ENCODE measurements at regions not wholly inside any gene's neighbourhood (a gene's known extent, or its start where the extent isn't known, plus 50 kb on each side); places are given as distances from the start of the nearest gene placed in this dataset.

DNA sequence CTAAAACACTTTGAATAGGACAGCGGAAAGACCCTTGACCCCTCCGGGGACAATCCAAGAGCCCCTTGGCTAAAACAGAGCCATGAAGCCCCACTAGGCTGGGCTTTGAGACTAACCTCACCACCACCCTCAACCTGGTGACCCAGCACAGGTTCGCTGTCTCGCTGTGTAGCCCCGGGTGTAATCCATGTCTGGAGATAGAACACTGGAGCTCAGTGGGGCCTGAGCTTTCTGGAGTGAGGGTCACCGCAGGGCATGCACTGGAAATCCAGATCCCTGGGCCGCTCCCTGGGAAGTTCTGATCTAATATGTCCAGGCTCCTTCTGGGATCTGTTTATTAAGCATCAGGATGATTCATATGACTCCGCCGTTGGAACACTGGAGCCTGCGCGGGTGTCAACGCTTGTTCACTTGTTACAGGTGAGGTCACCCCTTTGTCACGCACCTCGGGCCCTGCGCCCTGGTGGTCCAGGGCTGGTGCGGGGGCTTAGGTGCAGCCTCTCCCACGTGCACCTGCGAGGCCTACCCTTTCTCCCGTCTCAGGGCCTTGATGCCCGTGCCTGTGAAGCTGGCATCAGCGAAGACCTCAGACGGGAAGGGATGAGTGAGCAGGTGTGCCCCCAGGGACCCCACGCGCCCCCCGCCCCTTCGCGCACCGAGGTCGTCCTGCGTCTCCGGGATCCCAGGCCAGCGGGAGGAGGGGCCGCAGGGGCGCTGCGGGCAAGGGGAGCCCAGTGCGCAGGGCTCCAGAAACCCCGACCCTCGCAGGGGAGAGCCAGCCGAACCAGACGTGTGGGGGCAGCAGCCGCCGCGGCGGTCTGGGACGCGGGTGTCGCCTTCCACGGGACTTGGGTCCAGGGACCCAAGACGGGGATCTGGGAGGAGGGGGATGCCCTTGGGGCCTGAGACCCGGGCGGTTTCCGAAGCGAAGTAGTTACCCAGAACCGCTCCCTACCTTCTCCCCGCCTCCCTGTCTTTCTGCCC, 224.1 kb upstream of the FOXF1 start:
- H2AFZ ChIP-seq (ENCODE audit: low read depth, low read length) = no peak overlapping the region
- no peak overlapping the region for H3K4me3 ChIP-seq (replicated peaks in 1 of 3; ENCODE audit: insufficient read depth in 1 of 3, low read depth in 1 of 3, low read length in 3 of 3)
- no peaks in the 10 kb centered on the region for H3K9me3 ChIP-seq (replicated peaks; ENCODE audit: control insufficient read depth, insufficient read depth, low read length)
- no TSS peak for BruUV-seq (replicated peaks)
- DNase-seq (ENCODE audit: low read depth, low spot score) (no peak), FAIRE-seq (no peak)
- dilution Hi-C loops (cut with MboI; ENCODE audit: extremely low pct_ligation_motif_present, low sequenced_read_pairs) = no loop called here
- H3K4me2 ChIP-seq (ENCODE audit: insufficient read depth, low read length) = no peak overlapping the region
- no peaks in the 10 kb centered on the region for H3K9me1 ChIP-seq (replicated peaks; ENCODE audit: control insufficient read depth, extremely low read depth, insufficient read depth, low read length)
- no peak overlapping the region for H3K9ac ChIP-seq (replicated peaks; ENCODE audit: extremely low read depth, insufficient read depth, low read length)
- no peak overlapping the region for H3K27ac ChIP-seq (ENCODE audit: insufficient read depth, low read depth, low read length)
- ChIA-PET POLR2A (no interaction called here), CTCF (interaction anchor here (1.4 kb wide), 1 partner anchor 33 kb away, joined by 7 read pairs; no protein-coding TSS in a partner anchor)
- no peaks in the 10 kb centered on the region for H3K36me3 ChIP-seq (ENCODE audit: control insufficient read depth in 2 of 2, extremely low read depth in 1 of 2, insufficient read depth in 2 of 2, low read length in 2 of 2)
- H3K27me3 ChIP-seq (ENCODE audit: control insufficient read depth in 2 of 2, insufficient read depth in 2 of 2, low read length in 2 of 2) = peaks cover 66 to 69% of the 10 kb centered on the region in 2 experiments
- TF ChIP-seq EZH2 (IDR thresholded peaks at IDR 0.05; ENCODE audit: borderline replicate concordance, low read depth, low read length, severe bottlenecking) = peak; percentile 81
- no peak for TF ChIP-seq FOS (IDR thresholded peaks at IDR 0.05; ENCODE audit: borderline replicate concordance, insufficient read depth, low read length)
- intact Hi-C loops (cut with micrococcal nuclease) = no loop called here
- no peaks in the 10 kb centered on the region for H3K4me1 ChIP-seq (ENCODE audit: control insufficient read depth, extremely low read depth, insufficient read depth, low read length)
- no peaks in the 10 kb centered on the region for H4K20me1 ChIP-seq (replicated peaks; ENCODE audit: control insufficient read depth, extremely low read depth, insufficient read depth, low read length)
- H3K79me2 ChIP-seq (ENCODE audit: control insufficient read depth, insufficient read depth, low read length) = no peaks in the 10 kb centered on the region

DNA sequence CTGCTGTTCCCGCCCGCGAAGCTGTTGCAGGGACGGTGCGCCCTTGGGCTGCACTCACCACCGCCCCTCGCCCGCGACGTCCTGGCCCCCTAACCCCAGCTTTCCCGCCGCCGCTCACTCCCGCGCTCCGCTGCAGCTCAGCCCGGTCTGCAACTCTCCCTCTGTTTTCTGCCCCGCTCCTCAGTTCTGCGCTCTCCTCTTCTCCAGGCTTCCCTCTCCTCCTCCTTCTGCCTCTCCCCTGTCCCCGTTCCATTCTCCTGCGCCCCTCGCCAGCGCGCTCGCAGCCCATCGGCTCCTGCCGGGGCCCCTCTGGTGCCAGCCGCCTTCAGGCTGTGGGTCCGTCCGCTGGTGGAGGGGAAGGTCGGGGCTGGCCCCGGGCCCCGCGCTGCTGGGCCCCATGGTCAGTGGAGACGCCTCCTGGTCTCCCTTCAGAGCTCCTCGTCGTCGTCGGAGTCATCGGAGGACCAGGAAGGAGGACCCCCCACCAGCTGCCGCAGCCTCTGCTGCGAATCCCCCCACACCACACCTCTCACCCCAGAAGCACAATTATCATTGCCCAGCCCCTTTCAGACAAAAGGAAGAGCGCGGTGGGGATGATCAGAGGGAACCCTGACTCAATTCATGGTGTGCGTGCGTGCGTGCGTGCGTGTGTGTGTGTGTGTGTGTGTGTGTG, 223.2 kb upstream of the FOXF1 start:
- H2AFZ ChIP-seq (ENCODE audit: low read depth, low read length) = no peak overlapping the region
- DNase-seq (ENCODE audit: low read depth, low spot score) (no peak), FAIRE-seq (no peak)
- no peak overlapping the region for H3K27ac ChIP-seq (ENCODE audit: insufficient read depth, low read depth, low read length)
- no peak overlapping the region for H3K4me2 ChIP-seq (ENCODE audit: insufficient read depth, low read length)
- TF ChIP-seq EZH2 (IDR thresholded peaks at IDR 0.05; ENCODE audit: borderline replicate concordance, low read depth, low read length, severe bottlenecking) = peak; percentile 74
- TF ChIP-seq FOS (IDR thresholded peaks at IDR 0.05; ENCODE audit: borderline replicate concordance, insufficient read depth, low read length) = no peak
- TF ChIP-seq, protein P1, sequence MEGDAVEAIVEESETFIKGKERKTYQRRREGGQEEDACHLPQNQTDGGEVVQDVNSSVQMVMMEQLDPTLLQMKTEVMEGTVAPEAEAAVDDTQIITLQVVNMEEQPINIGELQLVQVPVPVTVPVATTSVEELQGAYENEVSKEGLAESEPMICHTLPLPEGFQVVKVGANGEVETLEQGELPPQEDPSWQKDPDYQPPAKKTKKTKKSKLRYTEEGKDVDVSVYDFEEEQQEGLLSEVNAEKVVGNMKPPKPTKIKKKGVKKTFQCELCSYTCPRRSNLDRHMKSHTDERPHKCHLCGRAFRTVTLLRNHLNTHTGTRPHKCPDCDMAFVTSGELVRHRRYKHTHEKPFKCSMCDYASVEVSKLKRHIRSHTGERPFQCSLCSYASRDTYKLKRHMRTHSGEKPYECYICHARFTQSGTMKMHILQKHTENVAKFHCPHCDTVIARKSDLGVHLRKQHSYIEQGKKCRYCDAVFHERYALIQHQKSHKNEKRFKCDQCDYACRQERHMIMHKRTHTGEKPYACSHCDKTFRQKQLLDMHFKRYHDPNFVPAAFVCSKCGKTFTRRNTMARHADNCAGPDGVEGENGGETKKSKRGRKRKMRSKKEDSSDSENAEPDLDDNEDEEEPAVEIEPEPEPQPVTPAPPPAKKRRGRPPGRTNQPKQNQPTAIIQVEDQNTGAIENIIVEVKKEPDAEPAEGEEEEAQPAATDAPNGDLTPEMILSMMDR (IDR thresholded peaks at IDR 0.05; ENCODE audit: extremely low read depth in 1 of 2, insufficient read depth in 1 of 2, low read depth in 1 of 2, low read length in 2 of 2) = no peak
- dilution Hi-C loops (cut with MboI; ENCODE audit: extremely low pct_ligation_motif_present, low sequenced_read_pairs) = no loop called here
- intact Hi-C loops (cut with micrococcal nuclease) = no loop called here
- no peaks in the 10 kb centered on the region for H4K20me1 ChIP-seq (replicated peaks; ENCODE audit: control insufficient read depth, extremely low read depth, insufficient read depth, low read length)
- no peaks in the 10 kb centered on the region for H3K36me3 ChIP-seq (ENCODE audit: control insufficient read depth in 2 of 2, extremely low read depth in 1 of 2, insufficient read depth in 2 of 2, low read length in 2 of 2)
- H3K4me3 ChIP-seq (replicated peaks in 1 of 3; ENCODE audit: insufficient read depth in 1 of 3, low read depth in 1 of 3, low read length in 3 of 3) = no peak overlapping the region
- H3K9me3 ChIP-seq (replicated peaks; ENCODE audit: control insufficient read depth, insufficient read depth, low read length) = no peaks in the 10 kb centered on the region
- ChIA-PET CTCF (no interaction called here), POLR2A (no interaction called here)
- H3K79me2 ChIP-seq (ENCODE audit: control insufficient read depth, insufficient read depth, low read length) = no peaks in the 10 kb centered on the region
- no peak overlapping the region for H3K9ac ChIP-seq (replicated peaks; ENCODE audit: extremely low read depth, insufficient read depth, low read length)
- no TSS peak for BruUV-seq (replicated peaks)
- H3K4me1 ChIP-seq (ENCODE audit: control insufficient read depth, extremely low read depth, insufficient read depth, low read length) = no peaks in the 10 kb centered on the region
- H3K9me1 ChIP-seq (replicated peaks; ENCODE audit: control insufficient read depth, extremely low read depth, insufficient read depth, low read length) = no peaks in the 10 kb centered on the region
- H3K27me3 ChIP-seq (ENCODE audit: control insufficient read depth in 2 of 2, insufficient read depth in 2 of 2, low read length in 2 of 2) = peaks cover 71 to 73% of the 10 kb centered on the region in 2 experiments

All from endothelial cell of umbilical vein (primary cell).